HG03139 (cell line): ENCODE measurements at regions not wholly inside any gene's neighbourhood (a gene's known extent, or its start where the extent isn't known, plus 50 kb on each side); places are given as distances from the start of the nearest gene placed in this dataset.
"Not testable (repeated sequence)": the region's sequence is repeated elsewhere in the genome, so short reads cannot be mapped to it uniquely, and the experiment has no call there.

Experiments
- ATAC-seq: cut with Tn5 transposase; IDR thresholded peaks from one replicate; pipeline ENCODE4 v1.9.1; 2021; ENCODE audit not compliant: unreplicated experiment

DNA sequence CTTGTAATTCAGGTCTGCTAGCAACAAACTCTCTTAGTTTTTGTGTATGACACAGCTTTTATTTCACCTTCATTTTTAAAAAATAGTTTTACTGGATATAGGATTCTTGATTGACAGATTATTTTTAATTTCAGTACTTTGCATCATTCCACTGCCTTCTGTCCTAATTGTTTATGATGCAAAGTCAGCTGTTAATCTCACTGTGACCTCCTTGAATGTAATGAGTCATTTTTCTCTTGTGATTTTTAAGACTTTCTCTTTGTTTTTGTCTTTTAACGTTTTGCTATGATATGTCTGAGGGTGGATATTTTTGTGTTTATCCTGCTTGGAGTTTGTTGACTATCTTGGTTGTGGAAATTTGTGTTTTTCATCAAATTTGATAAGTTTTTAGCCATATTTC is 126.3 kb upstream of the FBXO33 start:
- ATAC-seq: no peak

DNA sequence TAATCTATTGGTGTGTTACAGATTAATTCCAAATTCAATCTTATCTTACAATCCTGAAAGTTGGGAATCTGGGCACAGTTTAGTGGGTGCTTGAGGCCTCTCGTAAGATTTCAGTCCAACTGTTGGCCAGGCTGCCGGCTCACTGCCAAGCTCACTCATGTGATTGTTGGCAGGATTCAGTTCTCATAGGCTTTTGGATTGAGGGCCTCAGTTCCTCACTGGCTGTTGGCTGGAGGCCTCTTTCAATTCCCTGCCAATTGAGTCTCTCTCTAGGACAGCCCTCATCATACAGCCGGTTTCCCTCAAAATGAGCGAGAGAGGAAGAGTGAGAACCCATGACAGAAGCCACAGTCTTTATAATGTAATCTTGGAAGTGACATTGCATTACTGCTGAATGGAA is 123.5 kb upstream of the FBXO33 start:
- no peak for ATAC-seq

DNA sequence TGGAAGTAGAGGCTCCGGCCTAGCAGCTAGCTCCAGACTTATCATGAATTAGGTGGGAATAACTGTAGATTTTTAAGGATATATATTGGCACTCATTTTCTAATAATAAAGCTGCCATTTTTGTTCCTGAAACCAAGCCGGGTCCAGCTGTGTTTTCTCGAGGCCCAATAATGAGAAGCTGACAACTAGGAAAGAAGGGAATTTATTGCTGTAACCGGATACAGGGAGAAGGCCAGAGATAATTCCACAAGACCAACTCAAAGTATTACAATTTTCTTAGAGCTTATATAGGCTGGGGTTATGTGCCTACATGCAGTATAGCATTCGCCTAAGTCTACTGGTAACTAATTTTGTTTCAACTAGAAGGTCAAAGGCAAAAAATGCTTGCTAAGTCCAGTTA is 122.3 kb upstream of the FBXO33 start:
- ATAC-seq: no peak

DNA sequence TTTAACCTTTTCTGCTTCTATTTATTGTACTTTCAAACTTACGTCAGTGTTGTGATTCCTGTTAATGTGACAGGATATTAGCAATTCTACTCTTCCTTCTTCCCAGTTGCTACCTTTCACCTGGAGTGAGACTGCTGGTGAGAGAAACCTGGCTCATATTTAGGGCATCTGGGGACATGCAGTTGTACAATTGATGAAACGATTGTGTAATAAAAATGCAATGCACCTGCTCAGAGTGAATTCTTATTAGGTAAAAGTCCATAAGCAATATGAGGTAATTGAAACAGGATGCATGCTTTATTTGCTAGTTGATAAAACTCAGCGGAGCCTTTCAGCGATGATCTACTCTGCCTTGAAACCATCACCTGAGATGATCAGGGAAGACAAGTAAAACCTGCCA is 116.1 kb upstream of the FBXO33 start:
- ATAC-seq: no peak

DNA sequence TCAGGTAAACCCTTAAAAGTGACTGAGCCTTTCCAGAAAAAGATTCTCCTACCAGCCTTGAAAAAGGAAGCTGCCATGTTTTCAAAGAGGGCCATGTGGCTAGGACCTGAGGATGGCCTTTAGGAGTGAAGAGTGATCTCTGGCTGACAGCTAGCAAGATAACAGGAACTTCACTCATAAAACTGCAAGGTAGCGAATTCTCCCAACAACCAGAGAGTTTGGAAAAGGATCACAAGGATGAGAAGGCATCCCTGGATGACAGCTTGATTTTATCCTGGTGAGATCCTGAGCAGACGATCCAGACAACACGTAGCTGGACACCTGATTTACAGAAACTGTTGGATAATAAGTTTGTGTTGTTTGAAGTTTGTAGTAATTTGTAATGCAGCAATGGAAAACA is 115.6 kb upstream of the FBXO33 start:
- no peak for ATAC-seq

DNA sequence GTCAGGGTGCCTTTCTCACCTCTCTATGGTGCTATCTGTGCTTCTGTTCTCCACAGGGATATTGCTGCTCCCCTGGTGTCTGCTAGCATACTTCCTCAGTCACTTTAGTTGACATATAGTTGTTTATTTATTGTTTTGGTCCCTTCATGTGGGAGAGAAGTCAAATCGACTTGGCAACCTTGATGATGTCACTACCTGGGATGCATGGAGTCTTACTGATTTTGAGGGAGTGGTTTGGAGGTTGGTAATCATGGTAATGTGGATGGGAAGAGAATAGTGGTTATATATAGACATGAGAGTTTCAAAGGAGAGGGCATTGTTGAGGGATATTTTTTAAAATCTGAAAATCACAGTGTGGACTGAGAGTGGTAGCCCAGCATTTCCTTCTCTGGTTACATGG is 73.6 kb upstream of the FBXO33 start:
- ATAC-seq: no peak

DNA sequence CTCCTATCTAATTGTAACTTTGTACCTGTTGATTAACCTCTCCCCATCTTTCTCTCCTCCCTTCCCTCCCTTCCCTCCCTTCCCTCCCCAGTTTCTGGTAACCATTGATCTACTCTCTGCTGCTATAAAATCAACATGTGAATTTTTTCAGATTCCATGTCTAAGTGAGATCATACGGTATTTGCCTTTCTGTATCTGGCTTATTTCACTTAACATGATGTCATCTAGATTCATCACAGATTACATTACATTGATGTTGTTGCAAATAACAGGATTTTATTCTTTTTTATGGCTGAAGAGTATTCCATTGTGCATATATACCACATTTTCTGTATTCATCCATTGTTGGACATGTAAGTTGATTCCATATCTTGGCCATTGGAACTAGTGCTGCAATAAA is 68.0 kb upstream of the FBXO33 start:
- no peak for ATAC-seq

DNA sequence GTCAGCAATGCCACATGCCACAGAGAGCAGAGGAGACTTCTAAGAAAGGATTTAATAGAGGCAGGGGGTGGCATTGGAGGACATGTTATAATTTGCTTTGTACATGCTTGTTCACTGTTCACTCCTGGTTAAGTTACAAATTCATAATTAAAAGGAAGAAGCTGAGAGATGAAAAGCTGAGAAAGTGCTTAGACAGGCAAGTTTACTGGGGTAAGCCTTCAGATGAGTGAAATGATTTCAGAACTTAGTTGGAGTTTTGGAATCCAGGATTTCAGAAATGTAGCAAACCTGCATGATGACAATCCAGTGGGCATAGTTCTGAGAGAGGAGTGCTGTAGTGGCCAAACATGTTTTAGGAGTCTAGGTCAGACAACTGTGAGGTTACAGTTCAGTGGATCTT is 67.3 kb upstream of the FBXO33 start:
- no peak for ATAC-seq

DNA sequence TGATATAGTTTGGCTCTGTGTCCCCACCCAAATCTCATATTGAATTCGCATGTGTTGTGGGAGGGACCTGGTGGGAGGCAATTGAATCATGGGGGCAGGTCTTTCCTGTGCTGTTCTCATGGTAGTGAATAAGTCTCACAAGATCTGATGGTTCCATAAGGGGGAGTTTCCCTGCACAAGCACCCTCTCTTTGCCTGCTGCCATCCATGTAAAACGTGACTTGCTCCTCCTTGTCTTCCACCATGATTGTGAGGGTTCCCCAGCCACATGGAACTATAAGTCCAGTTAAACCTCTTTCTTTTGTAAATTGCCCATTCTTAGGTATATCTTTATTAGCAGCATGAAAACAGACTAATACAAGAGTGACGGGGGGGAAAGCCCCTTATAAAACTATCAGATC is 65.4 kb upstream of the FBXO33 start:
- ATAC-seq: not testable (repeated sequence)

DNA sequence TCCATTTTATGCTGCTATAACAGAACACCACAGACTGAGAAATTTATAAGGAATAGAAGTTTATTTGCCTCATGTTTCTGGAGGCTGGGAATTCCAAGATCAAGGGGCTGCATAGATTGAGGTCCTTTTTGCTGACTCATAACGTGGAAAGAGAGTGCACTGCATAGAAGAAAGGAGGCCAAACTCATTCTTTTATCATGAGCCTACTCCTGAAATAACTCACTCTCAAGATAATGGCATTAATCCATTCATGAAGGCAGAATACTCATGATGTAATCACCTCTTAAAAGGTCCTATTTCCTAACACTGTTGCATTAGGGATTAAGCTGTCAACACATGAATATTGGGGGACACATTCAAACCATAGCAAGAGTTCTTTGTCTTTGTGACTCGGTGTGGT is 60.0 kb upstream of the FBXO33 start:
- no peak for ATAC-seq

DNA sequence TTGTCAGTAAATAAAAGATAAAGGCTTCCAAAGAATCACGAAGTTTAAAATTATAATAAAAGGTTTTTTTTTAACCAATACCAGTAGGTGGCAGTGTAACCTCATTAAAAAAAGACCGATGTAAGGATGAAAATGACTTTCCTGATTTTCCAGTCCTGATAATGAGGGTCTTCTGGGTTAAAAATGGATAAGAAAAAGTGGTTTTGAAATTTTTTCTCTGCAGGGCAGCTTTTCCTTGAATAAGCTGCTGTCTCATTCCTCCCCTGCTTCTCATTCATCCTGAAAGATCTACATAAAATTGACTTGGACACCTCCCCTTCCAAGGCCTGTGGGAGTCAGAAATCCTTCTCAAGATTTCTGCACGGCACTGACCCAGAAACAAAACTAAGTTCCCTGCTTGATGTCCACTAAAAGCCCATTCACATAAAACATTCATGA is 58.9 kb upstream of the FBXO33 start:
- no peak for ATAC-seq

DNA sequence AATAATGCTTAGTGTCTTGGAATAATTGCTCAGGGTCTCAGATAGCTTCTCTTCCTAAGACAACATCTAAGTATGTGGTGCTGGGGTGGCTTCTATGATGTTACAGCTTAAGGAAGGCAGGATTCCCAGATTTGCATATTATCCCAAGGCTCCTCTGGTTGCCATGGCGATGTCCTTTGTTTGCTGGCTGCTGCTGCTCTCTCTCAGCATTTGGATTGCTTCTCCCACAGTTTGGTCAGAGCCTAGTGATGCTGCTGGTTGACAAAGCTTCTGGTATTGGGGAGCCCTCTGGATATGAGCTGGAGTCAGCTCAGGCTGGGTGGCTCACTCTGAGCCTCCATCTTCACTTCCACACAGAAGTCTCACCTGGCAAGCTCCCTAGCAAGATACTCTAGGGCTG is 56.4 kb upstream of the FBXO33 start:
- no peak for ATAC-seq

DNA sequence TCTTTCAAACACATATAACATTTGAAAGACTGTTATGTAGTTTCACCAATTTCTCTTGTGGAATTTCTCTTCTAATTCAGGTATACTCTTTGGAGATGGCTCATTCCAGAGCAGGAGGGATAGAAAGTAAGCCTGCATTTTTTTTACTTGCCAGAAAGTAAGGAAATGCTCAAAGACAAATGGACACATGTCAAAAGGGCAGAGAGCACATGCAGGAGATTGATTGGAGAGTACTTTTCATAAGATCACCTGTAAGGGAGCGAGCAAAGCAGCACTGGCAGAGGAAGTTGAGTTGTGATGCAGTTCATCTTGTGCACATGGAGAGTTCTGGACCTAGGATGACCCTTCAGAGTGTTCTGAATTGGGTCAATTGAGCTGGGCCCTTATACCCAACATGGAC is 51.4 kb upstream of the FBXO33 start:
- no peak for ATAC-seq
